ENCODE measurements at regions not wholly inside any gene's neighbourhood (a gene's known extent, or its start where the extent isn't known, plus 50 kb on each side); places are given as distances from the start of the nearest gene placed in this dataset.

- BruUV-seq (replicated peaks), result no TSS peak
- H3K4me2 ChIP-seq (ENCODE audit: insufficient read depth, low read length), result no peak overlapping the region
- intact Hi-C loops (cut with micrococcal nuclease), result no loop called here
- H3K27ac ChIP-seq (ENCODE audit: insufficient read depth, low read depth, low read length), result no peak overlapping the region
- dilution Hi-C loops (cut with MboI; ENCODE audit: extremely low pct_ligation_motif_present, low sequenced_read_pairs), result no loop called here
- CTCF ChIA-PET, result interaction anchor here (1.3 kb wide), 1 partner anchor 9 kb away, joined by 3 read pairs; no protein-coding TSS in a partner anchor
- DNase-seq (ENCODE audit: low read depth, low spot score), result no peak
- H3K36me3 ChIP-seq (ENCODE audit: control insufficient read depth in 2 of 2, extremely low read depth in 1 of 2, insufficient read depth in 2 of 2, low read length in 2 of 2), result no peaks in the 10 kb centered on the region
- no peak overlapping the region for H3K4me3 ChIP-seq (replicated peaks in 1 of 3; ENCODE audit: insufficient read depth in 1 of 3, low read depth in 1 of 3, low read length in 3 of 3)
- no peaks in the 10 kb centered on the region for H3K9me1 ChIP-seq (replicated peaks; ENCODE audit: control insufficient read depth, extremely low read depth, insufficient read depth, low read length)
- no peak overlapping the region for H3K9ac ChIP-seq (replicated peaks; ENCODE audit: extremely low read depth, insufficient read depth, low read length)
- peaks cover 2 to 4% of the 10 kb centered on the region in 2 experiments for H3K27me3 ChIP-seq (ENCODE audit: control insufficient read depth in 2 of 2, insufficient read depth in 2 of 2, low read length in 2 of 2)
- H3K9me3 ChIP-seq (replicated peaks; ENCODE audit: control insufficient read depth, insufficient read depth, low read length), result no peaks in the 10 kb centered on the region
- no peak for FAIRE-seq
- POLR2A ChIA-PET, result no interaction called here
- no peak overlapping the region for H2AFZ ChIP-seq (ENCODE audit: low read depth, low read length)
- TF ChIP-seq, protein P1, sequence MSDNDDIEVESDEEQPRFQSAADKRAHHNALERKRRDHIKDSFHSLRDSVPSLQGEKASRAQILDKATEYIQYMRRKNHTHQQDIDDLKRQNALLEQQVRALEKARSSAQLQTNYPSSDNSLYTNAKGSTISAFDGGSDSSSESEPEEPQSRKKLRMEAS (IDR thresholded peaks at IDR 0.05; ENCODE audit: insufficient read depth, insufficient read length), result no peak
- TF ChIP-seq FOS (IDR thresholded peaks at IDR 0.05; ENCODE audit: borderline replicate concordance, insufficient read depth, low read length), result no peak
- TF ChIP-seq GATA2 (IDR thresholded peaks at IDR 0.05; ENCODE audit: insufficient read depth, insufficient read length, low read depth, low read length), result no peak
- TF ChIP-seq POLR2AphosphoS5 (IDR thresholded peaks at IDR 0.05; ENCODE audit: insufficient read depth, low read depth, low read length), result no peak
- TF ChIP-seq JUN (IDR thresholded peaks at IDR 0.05; ENCODE audit: borderline replicate concordance, insufficient read depth, insufficient read length, low read depth), result no peak
- no peak for TF ChIP-seq POLR2A (IDR thresholded peaks at IDR 0.05; ENCODE audit: low read depth, low read length)
- no peak for TF ChIP-seq CTCF (IDR thresholded peaks at IDR 0.05; ENCODE audit: extremely low read depth in 1 of 2, insufficient read depth in 1 of 2, low read depth in 1 of 2, low read length in 2 of 2)
- no peak for TF ChIP-seq EZH2 (IDR thresholded peaks at IDR 0.05; ENCODE audit: borderline replicate concordance, low read depth, low read length, severe bottlenecking)
- no peak for TF ChIP-seq MYC (IDR thresholded peaks at IDR 0.05; ENCODE audit: low read depth, low read length)
- H3K4me1 ChIP-seq (ENCODE audit: control insufficient read depth, extremely low read depth, insufficient read depth, low read length), result no peaks in the 10 kb centered on the region
- H4K20me1 ChIP-seq (replicated peaks; ENCODE audit: control insufficient read depth, extremely low read depth, insufficient read depth, low read length), result no peaks in the 10 kb centered on the region
- no peaks in the 10 kb centered on the region for H3K79me2 ChIP-seq (ENCODE audit: control insufficient read depth, insufficient read depth, low read length)
These were observed 185.9 kb upstream of the ANKRD28 start for GRCh38 chr3:15983693-15984092.

Measured in endothelial cell of umbilical vein (primary cell).